Astrocyte (in vitro differentiated cells and primary cell): ENCODE measurements at regions not wholly inside any gene's neighbourhood (a gene's known extent, or its start where the extent isn't known, plus 50 kb on each side); places are given as distances from the start of the nearest gene placed in this dataset.

Experiments used
- DNase-seq: peaks from one replicate; pipeline ENCODE4 v3.0.0-alpha.2; 2010; ENCODE audit warnings: low read depth
- FAIRE-seq: peaks from 2 replicates; lab custom pipeline; 2011; peaks lifted over from hg19 to GRCh38; lab: Jason Lieb, UNC
- H2AFZ ChIP-seq: 2 replicates; pipeline ENCODE4 v1.6.0; 2012; ENCODE audit warnings: low read depth, low read length, inconsistent platforms
- H3K27ac ChIP-seq: 2 replicates; pipeline ENCODE4 v1.5.1; 2011; ENCODE audit warnings: low read depth, low read length, inconsistent platforms
- H3K27me3 ChIP-seq: 2 replicates; pipeline ENCODE4 v1.6.0; 2011; ENCODE audit warnings: low read length, inconsistent platforms; ENCODE audit not compliant: insufficient read depth
- H3K36me3 ChIP-seq: 2 replicates; pipeline ENCODE4 v1.5.1; 2011; ENCODE audit warnings: low read length, inconsistent platforms; ENCODE audit not compliant: insufficient read depth
- H3K4me1 ChIP-seq: 2 replicates; pipeline ENCODE4 v1.5.1; 2011; ENCODE audit warnings: low read length, inconsistent platforms; ENCODE audit not compliant: insufficient read depth
- H3K4me2 ChIP-seq: 2 replicates; pipeline ENCODE4 v1.6.0; 2012; ENCODE audit warnings: low read length, inconsistent platforms
- H3K4me3 ChIP-seq: 2 replicates; pipeline ENCODE4 v1.5.1; 2011; ENCODE audit warnings: low read depth, mild to moderate bottlenecking, low read length, inconsistent platforms; ENCODE audit not compliant: insufficient read depth
- H3K79me2 ChIP-seq: 2 replicates; pipeline ENCODE4 v1.6.0; 2012; ENCODE audit warnings: mild to moderate bottlenecking, low read length, inconsistent platforms; ENCODE audit not compliant: insufficient read depth
- H3K9ac ChIP-seq: 2 replicates; pipeline ENCODE4 v1.6.0; 2012; ENCODE audit warnings: mild to moderate bottlenecking, low read length, inconsistent platforms
- H3K9me3 ChIP-seq: 2 replicates; pipeline ENCODE4 v1.5.1; 2012; ENCODE audit warnings: low read depth, mild to moderate bottlenecking, low read length, inconsistent platforms; ENCODE audit not compliant: insufficient read depth
- H4K20me1 ChIP-seq: 2 replicates; pipeline ENCODE4 v1.6.0; 2012; ENCODE audit warnings: low read length, inconsistent platforms; ENCODE audit not compliant: insufficient read depth
- H3K27ac Mint-ChIP-seq: one replicate; pipeline ENCODE4 v1.8.0; 2021; ENCODE audit warnings: mild to moderate bottlenecking, mixed read lengths; ENCODE audit not compliant: unreplicated experiment
- H3K27me3 Mint-ChIP-seq: one replicate; pipeline ENCODE4 v1.8.0; 2021; ENCODE audit warnings: low read depth, mixed read lengths; ENCODE audit not compliant: unreplicated experiment
- H3K36me3 Mint-ChIP-seq: one replicate; pipeline ENCODE4 v1.8.0; 2021; ENCODE audit warnings: low read depth, mixed read lengths; ENCODE audit not compliant: unreplicated experiment
- H3K4me1 Mint-ChIP-seq: one replicate; pipeline ENCODE4 v1.8.0; 2021; ENCODE audit warnings: low read depth, mixed read lengths; ENCODE audit not compliant: unreplicated experiment
- H3K4me3 Mint-ChIP-seq: one replicate; pipeline ENCODE4 v1.8.0; 2021; ENCODE audit warnings: mild to moderate bottlenecking, moderate library complexity, mixed read lengths; ENCODE audit not compliant: unreplicated experiment
- H3K9me3 Mint-ChIP-seq: one replicate; pipeline ENCODE4 v1.8.0; 2021; ENCODE audit warnings: mild to moderate bottlenecking, mixed read lengths; ENCODE audit not compliant: unreplicated experiment
- CTCF ChIP-seq: IDR thresholded peaks from 2 replicates; pipeline ENCODE4 v1.5.1; 2011; ENCODE audit warnings: low read depth, mild to moderate bottlenecking, inconsistent platforms, low read length, moderate library complexity; ENCODE audit not compliant: insufficient read depth
- EZH2 ChIP-seq: IDR thresholded peaks from 2 replicates; pipeline ENCODE4 v1.6.1; 2012; ENCODE audit warnings: mild to moderate bottlenecking, low read length, inconsistent platforms; ENCODE audit not compliant: insufficient read depth

GRCh38 chr5:100252037-100252436 lies 283.1 kb upstream of the FAM174A start:
- Mint-ChIP-seq H3K4me3 (no peak overlapping the region), H3K4me1 (no peaks in the 10 kb centered on the region), H3K27ac (no peak overlapping the region), H3K9me3 (peaks cover 2% of the 10 kb centered on the region), H3K27me3 (no peaks in the 10 kb centered on the region), H3K36me3 (no peaks in the 10 kb centered on the region)
- Histone ChIP-seq H3K9me3 (no peaks in the 10 kb centered on the region), H3K9ac (no peak overlapping the region), H4K20me1 (no peaks in the 10 kb centered on the region), H3K27me3 (no peaks in the 10 kb centered on the region), H3K4me3 (no peak overlapping the region), H3K36me3 (no peaks in the 10 kb centered on the region), H2AFZ (no peak overlapping the region), H3K4me1 (no peaks in the 10 kb centered on the region), H3K27ac (no peak overlapping the region), H3K79me2 (no peaks in the 10 kb centered on the region), H3K4me2 (no peak overlapping the region)
- FAIRE-seq, result no peak
- no peak for DNase-seq
- TF ChIP-seq EZH2 (no peak), CTCF (no peak)

- H3K36me3 ChIP-seq, result no peaks in the 10 kb centered on the region
- FAIRE-seq (no peak), DNase-seq (no peak)
- Mint-ChIP-seq H3K4me3 (no peak overlapping the region), H3K9me3 (peaks cover 2% of the 10 kb centered on the region), H3K36me3 (no peaks in the 10 kb centered on the region), H3K4me1 (no peaks in the 10 kb centered on the region), H3K27ac (no peak overlapping the region), H3K27me3 (no peaks in the 10 kb centered on the region)
- H3K4me1 ChIP-seq, result no peaks in the 10 kb centered on the region
- TF ChIP-seq EZH2 (no peak), CTCF (no peak)
- H3K79me2 ChIP-seq, result no peaks in the 10 kb centered on the region
- H4K20me1 ChIP-seq, result no peaks in the 10 kb centered on the region
- no peaks in the 10 kb centered on the region for H3K27me3 ChIP-seq
- no peaks in the 10 kb centered on the region for H3K9me3 ChIP-seq
- H3K4me2 ChIP-seq, result no peak overlapping the region
- no peak overlapping the region for H3K9ac ChIP-seq
- no peak overlapping the region for H2AFZ ChIP-seq
- H3K4me3 ChIP-seq, result no peak overlapping the region
- H3K27ac ChIP-seq, result no peak overlapping the region
Observed at GRCh38 chr5:100249884-100250269, 285.3 kb upstream of the FAM174A start.

- Histone ChIP-seq H3K36me3 (no peaks in the 10 kb centered on the region), H3K27me3 (no peaks in the 10 kb centered on the region), H3K27ac (no peak overlapping the region), H2AFZ (no peak overlapping the region), H3K9ac (no peak overlapping the region), H3K9me3 (no peaks in the 10 kb centered on the region), H4K20me1 (no peaks in the 10 kb centered on the region), H3K4me1 (no peaks in the 10 kb centered on the region), H3K79me2 (no peaks in the 10 kb centered on the region), H3K4me3 (no peak overlapping the region), H3K4me2 (no peak overlapping the region)
- no peaks in the 10 kb centered on the region for H3K36me3 Mint-ChIP-seq
- FAIRE-seq, result no peak
- no peaks in the 10 kb centered on the region for H3K27me3 Mint-ChIP-seq
- no peaks in the 10 kb centered on the region for H3K4me1 Mint-ChIP-seq
- H3K9me3 Mint-ChIP-seq, result peaks cover 2% of the 10 kb centered on the region
- TF ChIP-seq EZH2 (no peak), CTCF (no peak)
- no peak overlapping the region for H3K27ac Mint-ChIP-seq
- no peak overlapping the region for H3K4me3 Mint-ChIP-seq
- DNase-seq, result no peak
Observed at GRCh38 chr5:100249211-100249883, 285.8 kb upstream of the FAM174A start.
